SH-SY5Y (cell line): ENCODE measurements at regions not wholly inside any gene's neighbourhood (a gene's known extent, or its start where the extent isn't known, plus 50 kb on each side); places are given as distances from the start of the nearest gene placed in this dataset.

Experiments used
- GATA2 ChIP-seq: IDR thresholded peaks from 2 replicates; pipeline ENCODE4 v1.6.1; 2011; ENCODE audit warnings: mild to moderate bottlenecking, low read depth, low read length
- GATA3 ChIP-seq: IDR thresholded peaks from 2 replicates; pipeline ENCODE4 v1.6.1; 2011; ENCODE audit warnings: low read depth, mild to moderate bottlenecking, low read length, moderate library complexity

- no peak for TF ChIP-seq GATA3
- no peak for TF ChIP-seq GATA2
These were observed 69.7 kb upstream of the UMPS start for GRCh38 chr3:124660599-124660998.

- no peak for TF ChIP-seq GATA2
- no peak for TF ChIP-seq GATA3
These were observed 66.6 kb upstream of the UMPS start for GRCh38 chr3:124663690-124664089.

- TF ChIP-seq GATA2 (no peak), GATA3 (no peak)
These were observed 65.4 kb upstream of the UMPS start for GRCh38 chr3:124664804-124665203.

GRCh38 chr3:124666067-124666466 lies 64.2 kb upstream of the UMPS start:
- no peak for TF ChIP-seq GATA2
- no peak for TF ChIP-seq GATA3

- no peak for TF ChIP-seq GATA2
- no peak for TF ChIP-seq GATA3
These were observed 60.8 kb upstream of the UMPS start for GRCh38 chr3:124669470-124669869.

GRCh38 chr3:124671106-124671505 lies 59.1 kb upstream of the UMPS start:
- TF ChIP-seq GATA3 (no peak), GATA2 (no peak)

DNA sequence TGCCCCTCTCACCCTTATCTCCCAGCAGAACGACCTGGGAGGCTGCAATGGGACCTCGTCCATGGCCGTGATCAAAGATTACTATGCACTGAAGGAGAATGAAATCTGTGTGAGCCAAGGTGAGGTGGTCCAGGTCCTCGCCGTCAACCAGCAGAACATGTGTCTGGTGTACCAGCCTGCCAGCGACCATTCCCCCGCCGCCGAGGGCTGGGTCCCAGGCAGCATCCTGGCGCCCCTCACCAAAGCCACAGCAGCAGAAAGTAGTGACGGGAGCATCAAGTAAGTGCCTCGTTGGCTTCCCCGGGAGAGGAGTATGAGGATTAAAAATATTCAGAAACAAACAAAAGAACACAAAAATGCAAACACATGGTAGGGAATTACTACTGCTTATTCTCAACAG lies 55.9 kb upstream of the UMPS start:
- no peak for TF ChIP-seq GATA2
- no peak for TF ChIP-seq GATA3

- no peak for TF ChIP-seq GATA2
- TF ChIP-seq GATA3: no peak
These were observed 54.0 kb upstream of the UMPS start for GRCh38 chr3:124676236-124676635.

- TF ChIP-seq GATA3: no peak
- no peak for TF ChIP-seq GATA2
These were observed 51.1 kb upstream of the UMPS start for GRCh38 chr3:124679048-124679638.
